Urinary bladder (tissue), 3 donors: ENCODE measurements at regions not wholly inside any gene's neighbourhood (a gene's known extent, or its start where the extent isn't known, plus 50 kb on each side); places are given as distances from the start of the nearest gene placed in this dataset.

Experiments
- DNase-seq: peaks from one replicate; pipeline ENCODE4 v3.0.0-alpha.2; 2015; ENCODE audit errors: extremely low spot score
- H3K27ac ChIP-seq: one replicate; pipeline ENCODE4 v1.5.1; 2013; ENCODE audit warnings: low read depth, mild to moderate bottlenecking, moderate library complexity
- H3K36me3 ChIP-seq: one replicate; pipeline ENCODE4 v1.6.1; 2013; ENCODE audit warnings: mild to moderate bottlenecking, moderate library complexity; ENCODE audit not compliant: insufficient read depth
- H3K4me1 ChIP-seq: one replicate; pipeline ENCODE4 v1.6.1; 2013; ENCODE audit warnings: mild to moderate bottlenecking, moderate library complexity; ENCODE audit not compliant: insufficient read depth
- H3K4me3 ChIP-seq: one replicate; pipeline ENCODE4 v1.5.1; 2013; ENCODE audit warnings: low read depth, low read length
- WGBS: extraction: QIAGEN DNeasy Blood & Tissue Kit; methylation state at CpG from one replicate; pipeline ENCODE4 v1.1.7; 2013; 5-methylcytosine and 5-hydroxymethylcytosine counted together
- donor health status: healthy with polysubstance abuse.
- donor health status: healthy.

DNA sequence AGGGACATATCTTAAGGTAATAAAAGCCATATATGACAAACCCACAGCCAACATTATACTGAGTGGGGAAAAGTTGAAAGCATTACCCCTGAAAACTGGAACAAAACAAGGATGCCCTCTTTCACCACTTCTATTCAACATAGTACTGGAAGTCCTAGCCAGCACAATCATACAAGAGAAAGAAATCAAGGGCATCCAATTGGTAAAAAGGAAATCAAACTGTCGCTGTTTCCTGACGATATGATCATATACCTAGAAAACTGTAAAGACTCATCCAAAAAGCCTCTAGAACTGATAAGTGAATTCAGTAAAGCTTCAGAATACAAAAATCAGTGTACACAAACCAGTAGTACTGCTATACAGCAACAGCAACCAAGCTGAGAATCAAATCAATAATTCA is 53.8 kb upstream of the PSME4 start:
- no peaks in the 10 kb centered on the region for H3K36me3 ChIP-seq
- H3K4me1 ChIP-seq: no peaks in the 10 kb centered on the region
- 95% methylated on average over 2 of the region's 2 CpGs for WGBS
- no peak overlapping the region for H3K4me3 ChIP-seq
- H3K27ac ChIP-seq: no peak overlapping the region
- DNase-seq: no peak

DNA sequence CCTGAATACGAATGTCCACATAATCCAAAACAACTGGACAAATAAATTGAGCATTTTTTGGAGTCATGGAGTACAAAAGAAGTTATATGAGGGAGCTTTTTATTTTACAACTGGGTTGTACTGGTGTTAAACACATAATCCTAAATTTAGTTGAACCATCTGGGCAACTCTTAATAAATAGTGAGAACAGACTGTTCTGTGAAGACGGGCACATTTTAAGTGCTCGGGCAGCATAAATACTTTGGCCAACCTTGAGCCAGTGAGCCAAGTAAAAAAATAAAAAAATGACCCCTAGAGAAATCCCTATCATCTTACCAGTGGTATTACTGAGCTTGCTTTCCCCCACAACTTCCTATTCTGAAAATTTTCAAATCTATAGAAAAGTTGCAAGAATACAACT is 50.9 kb upstream of the PSME4 start:
- Histone ChIP-seq H3K4me1 (no peaks in the 10 kb centered on the region), H3K27ac (no peak overlapping the region), H3K36me3 (no peaks in the 10 kb centered on the region), H3K4me3 (no peak overlapping the region)
- DNase-seq: no peak
- WGBS: 80% methylated on average over 3 of the region's 3 CpGs

DNA sequence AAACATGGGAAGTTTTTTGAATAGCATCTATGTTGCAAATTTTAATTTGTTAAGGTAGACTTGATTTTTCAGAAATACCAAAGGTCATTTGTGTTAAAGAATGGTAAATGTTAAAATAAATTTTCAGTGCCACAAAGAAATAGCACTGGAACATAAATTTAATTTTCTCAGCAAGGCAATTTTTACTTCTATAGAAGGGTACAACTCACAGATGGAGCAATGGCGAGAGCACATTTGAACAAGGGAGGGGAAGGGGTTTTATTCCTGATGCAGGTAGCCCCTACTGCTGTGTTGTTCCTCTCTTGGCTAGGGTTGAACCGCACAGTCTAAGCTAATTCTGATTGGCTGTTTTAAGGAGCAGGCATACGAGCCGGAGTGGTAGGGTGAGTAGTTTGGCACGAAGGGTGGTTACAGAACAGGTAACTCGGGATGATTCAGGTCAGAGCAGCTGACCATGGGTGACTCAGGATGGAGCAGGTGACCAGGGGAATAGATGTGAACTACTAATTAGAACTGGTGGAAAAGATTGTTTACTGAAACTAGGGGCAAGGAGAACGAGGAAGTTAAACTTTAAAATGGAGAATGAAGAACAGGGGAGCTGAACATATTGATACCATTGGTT is 50.1 kb upstream of the PSME4 start:
- no peaks in the 10 kb centered on the region for H3K4me1 ChIP-seq
- H3K4me3 ChIP-seq: no peak overlapping the region
- H3K27ac ChIP-seq: no peak overlapping the region
- DNase-seq: no peak
- H3K36me3 ChIP-seq: no peaks in the 10 kb centered on the region
- 97% methylated on average over 7 of the region's 7 CpGs for WGBS
